ENCODE measurements at regions not wholly inside any gene's neighbourhood (a gene's known extent, or its start where the extent isn't known, plus 50 kb on each side); places are given as distances from the start of the nearest gene placed in this dataset.
"Not testable (repeated sequence)": the region's sequence is repeated elsewhere in the genome, so short reads cannot be mapped to it uniquely, and the experiment has no call there.

- not testable (repeated sequence) for TF ChIP-seq ELF4 (IDR thresholded peaks at IDR 0.05); HDGF (IDR thresholded peaks at IDR 0.05; ENCODE audit: borderline replicate concordance); FOXM1 (IDR thresholded peaks at IDR 0.05; ENCODE audit: borderline replicate concordance); SUZ12 (IDR thresholded peaks at IDR 0.05); PKNOX1 (IDR thresholded peaks at IDR 0.05)
Observed at GRCh38 chrX:97921223-97921622, 1037.5 kb downstream of the RPA4 start.
